ENCODE measurements at regions not wholly inside any gene's neighbourhood (a gene's known extent, or its start where the extent isn't known, plus 50 kb on each side); places are given as distances from the start of the nearest gene placed in this dataset.

- peak; percentile 88 for TF ChIP-seq CTCF (IDR thresholded peaks at IDR 0.05; ENCODE audit: low read depth, low read length, poor library complexity, severe bottlenecking)
- TF ChIP-seq EZH2phosphoT487 (IDR thresholded peaks at IDR 0.05; ENCODE audit: borderline replicate concordance, low read length) = no peak
These were observed 250.9 kb downstream of the PTEN start for GRCh38 chr10:88114368-88114767.

All from DOHH2 (cell line).